HCT116 (cell line): ENCODE measurements at regions not wholly inside any gene's neighbourhood (a gene's known extent, or its start where the extent isn't known, plus 50 kb on each side); places are given as distances from the start of the nearest gene placed in this dataset.

Experiments used
- ATAC-seq: fragments of 200-7000 bp; cut with Tn5 transposase; 2 replicates; pipeline ENCODE4 v1.9.1; 2020; ENCODE audit warnings: mild to moderate bottlenecking, moderate library complexity
- BruUV-seq: library from RNA; stranded (reverse); fragments of 400-500 nt; replicated peaks from 2 replicates; lab custom pipeline; 2021; lab: Mats Ljungman, UMichigan
- CTCF ChIA-PET: fragments of 300-600 bp; sonication (Branson Sonifier 250); formaldehyde crosslinking; loops from one replicate; lab custom pipeline; 2021; ENCODE audit warnings: antibody characterized with exemption; lab: Charles Lee
- POLR2A ChIA-PET: fragments of 300-600, 350-600 bp; sonication (Branson Sonifier 250); formaldehyde crosslinking; loops from one replicate; lab custom pipeline; 2021; ENCODE audit warnings: antibody characterized with exemption; lab: Charles Lee
- RAD21 ChIA-PET, 2 experiments: fragments of 300-600 bp; sonication (Branson Sonifier 250); formaldehyde crosslinking; loops; one replicate each; lab custom pipeline; 2023; ENCODE audit warnings: low total read pairs in 2 of 2; ENCODE audit not compliant: uncharacterized antibody in 2 of 2, unreplicated experiment in 2 of 2, low non-redundant PET in 1 of 2; lab: Charles Lee
- DNase-seq: peaks from one replicate; pipeline ENCODE4 v3.0.0-alpha.2; 2010; ENCODE audit warnings: low read depth, low spot score
- H2AFZ ChIP-seq: fragments of 200-600 bp; shearing (Covaris generic), sonication (generic); 2 replicates; pipeline ENCODE4 v1.6.1; 2017; ENCODE audit warnings: low read depth, mixed run types, mixed read lengths, antibody characterized with exemption, low read length; ENCODE audit not compliant: poor library complexity, severe bottlenecking
- H3K27ac ChIP-seq: 2 replicates; pipeline ENCODE4 v1.5.1; 2012; ENCODE audit warnings: low read depth, low read length
- H3K27me3 ChIP-seq: fragments of 200-600 bp; sonication (generic); 2 replicates; pipeline ENCODE4 v1.6.1; 2016; ENCODE audit warnings: mixed run types, low read length, mixed read lengths; ENCODE audit not compliant: insufficient read depth
- H3K36me3 ChIP-seq, 2 experiments: fragments of 200-500 bp in 1 of 2; fragments of 200-600 bp in 1 of 2; sonication (Bioruptor generic) in 1 of 2; sonication (generic) in 1 of 2; 2 replicates each; pipeline versions ENCODE4 v1.5.1 to v1.6.1; 2014 to 2016; ENCODE audit warnings: low read length in 2 of 2, inconsistent platforms in 1 of 2, mixed read lengths in 1 of 2, mixed run types in 1 of 2; ENCODE audit not compliant: insufficient read depth in 2 of 2, control insufficient read depth in 1 of 2
- H3K4me1 ChIP-seq, 2 experiments: fragments of 200-600 bp in 1 of 2; sonication (generic) in 1 of 2; 2 replicates each; pipeline versions ENCODE4 v1.5.1 to v1.6.1; 2012 to 2017; ENCODE audit warnings: low read length in 2 of 2, inconsistent platforms in 1 of 2, mild to moderate bottlenecking in 1 of 2, mixed read lengths in 1 of 2, mixed run types in 1 of 2, moderate library complexity in 1 of 2; ENCODE audit not compliant: insufficient read depth in 2 of 2, control insufficient read depth in 1 of 2
- H3K4me2 ChIP-seq: fragments of 200-600 bp; sonication (generic); 2 replicates; pipeline ENCODE4 v1.6.1; 2017; ENCODE audit warnings: mixed run types, low read length, mixed read lengths
- H3K4me3 ChIP-seq, 2 experiments: fragments of 200-600 bp in 1 of 2; sonication (generic) in 1 of 2; replicated peaks in 1 of 2; 2 replicates each; pipeline ENCODE4 v1.5.1; 2011 to 2016; ENCODE audit warnings: low read length in 2 of 2, control low read depth in 1 of 2, low read depth in 1 of 2, mild to moderate bottlenecking in 1 of 2, mixed read lengths in 1 of 2, mixed run types in 1 of 2
- H3K79me2 ChIP-seq: fragments of 200-600 bp; sonication (generic); 2 replicates; pipeline ENCODE4 v1.6.1; 2017; ENCODE audit warnings: mild to moderate bottlenecking, mixed run types, low read length, moderate library complexity, mixed read lengths; ENCODE audit not compliant: insufficient read depth
- H3K9ac ChIP-seq: fragments of 200-600 bp; sonication (generic); 2 replicates; pipeline ENCODE4 v1.6.1; 2016; ENCODE audit warnings: low read length, mixed read lengths
- H3K9me2 ChIP-seq: fragments of 200-600 bp; sonication (generic), shearing (Covaris generic); 2 replicates; pipeline ENCODE4 v1.6.1; 2017; ENCODE audit warnings: mixed run types, mild to moderate bottlenecking, moderate library complexity; ENCODE audit not compliant: insufficient read depth
- H3K9me3 ChIP-seq, 2 experiments: fragments of 200-500 bp in 1 of 2; fragments of 200-600 bp in 1 of 2; sonication (Bioruptor generic) in 1 of 2; sonication (generic) in 1 of 2; 2 replicates each; pipeline ENCODE4 v1.6.1; 2014 to 2017; ENCODE audit warnings: low read length in 2 of 2, mixed read lengths in 2 of 2, inconsistent platforms in 1 of 2, low read depth in 1 of 2, mild to moderate bottlenecking in 1 of 2, mixed run types in 1 of 2, moderate library complexity in 1 of 2; ENCODE audit not compliant: control insufficient read depth in 1 of 2, insufficient read depth in 1 of 2
- H4K20me1 ChIP-seq: fragments of 200-600 bp; sonication (generic), shearing (Covaris generic); 2 replicates; pipeline ENCODE4 v1.6.1; 2017; ENCODE audit warnings: mixed run types, mild to moderate bottlenecking, moderate library complexity; ENCODE audit not compliant: insufficient read depth
- CBX3 ChIP-seq: IDR thresholded peaks from 2 replicates; pipeline ENCODE4 v1.6.1; 2012; ENCODE audit warnings: low read depth
- CEBPB ChIP-seq: IDR thresholded peaks from 2 replicates; pipeline ENCODE4 v1.6.1; 2012; ENCODE audit warnings: low read depth
- CTCF ChIP-seq, 3 experiments: fragments of 200-600 bp in 1 of 3; sonication (generic) in 1 of 3; IDR thresholded peaks in 2 of 3; conservative IDR thresholded peaks in 1 of 3; 2 replicates each; pipeline ENCODE4 v1.5.1; 2012 to 2017; ENCODE audit warnings: low read depth in 2 of 3, low read length in 2 of 3, antibody characterized with exemption in 1 of 3, borderline replicate concordance in 1 of 3, control low read depth in 1 of 3, mild to moderate bottlenecking in 1 of 3, mixed read lengths in 1 of 3, mixed run types in 1 of 3, moderate library complexity in 1 of 3; ENCODE audit not compliant: insufficient read depth in 1 of 3
- ELF1 ChIP-seq: IDR thresholded peaks from 2 replicates; pipeline ENCODE4 v1.6.1; 2012; ENCODE audit warnings: low read depth, borderline replicate concordance
- EZH2 ChIP-seq: fragments of 200-600 bp; sonication (generic); IDR thresholded peaks from 2 replicates; pipeline ENCODE4 v1.6.1; 2017; ENCODE audit warnings: antibody characterized with exemption, mixed run types
- EZH2phosphoT487 ChIP-seq: fragments of 200-600 bp; IDR thresholded peaks from 2 replicates; pipeline ENCODE4 v1.6.1; 2018; ENCODE audit warnings: antibody characterized with exemption, borderline replicate concordance
- JUND ChIP-seq: IDR thresholded peaks from 2 replicates; pipeline ENCODE4 v1.6.1; 2012
- RAD21 ChIP-seq: IDR thresholded peaks from 2 replicates; pipeline ENCODE4 v1.6.1; 2012; ENCODE audit warnings: low read depth, mild to moderate bottlenecking
- SIN3A ChIP-seq: IDR thresholded peaks from 2 replicates; pipeline ENCODE4 v1.6.1; 2012; ENCODE audit warnings: low read depth
- SRF ChIP-seq: IDR thresholded peaks from 2 replicates; pipeline ENCODE4 v1.6.1; 2012; ENCODE audit warnings: low read depth
- TCF7L2 ChIP-seq: IDR thresholded peaks from 2 replicates; pipeline ENCODE4 v1.7.0; 2011; ENCODE audit warnings: borderline replicate concordance, inconsistent platforms; ENCODE audit not compliant: insufficient read depth, insufficient read length; ENCODE audit errors: extremely low read depth
- ZNF274 ChIP-seq: fragments of 200-500 bp; sonication (Bioruptor generic); IDR thresholded peaks from 2 replicates; pipeline ENCODE4 v1.6.1; 2014; ENCODE audit warnings: mild to moderate bottlenecking, low read depth, low read length, inconsistent platforms
- intact Hi-C: fragments of 100-400 bp; cut with micrococcal nuclease; formaldehyde crosslinking; loops from 2 replicates; pipeline ENCODE4 v1.10.0; 2022
- TF ChIP-seq, protein P1 (sequence below): IDR thresholded peaks from 2 replicates; pipeline ENCODE4 v1.6.1; 2012
- TF ChIP-seq, protein P2 (sequence below): IDR thresholded peaks from 2 replicates; pipeline ENCODE4 v1.6.1; 2011; ENCODE audit warnings: mild to moderate bottlenecking, low read length, moderate library complexity; ENCODE audit not compliant: insufficient replicate concordance; ENCODE audit errors: extremely low read depth

- Histone ChIP-seq H3K36me3 (no peaks in the 10 kb centered on the region), H3K9me3 (no peaks in the 10 kb centered on the region), H3K9me2 (no peaks in the 10 kb centered on the region), H3K9ac (no peak overlapping the region), H3K4me3 (no peak overlapping the region), H3K4me2 (no peak overlapping the region), H3K4me1 (no peaks in the 10 kb centered on the region), H3K79me2 (no peaks in the 10 kb centered on the region), H2AFZ (no peak overlapping the region), H3K27me3 (no peaks in the 10 kb centered on the region), H3K27ac (no peak overlapping the region), H4K20me1 (no peaks in the 10 kb centered on the region)
- ChIA-PET CTCF (no interaction called here), RAD21 (no interaction called here), POLR2A (no interaction called here)
- intact Hi-C loops, result no loop called here
- ATAC-seq (no peak), DNase-seq (no peak)
- TF ChIP-seq CEBPB, result no peak
- TF ChIP-seq ZNF274, result no peak
- no peak for TF ChIP-seq RAD21
- TF ChIP-seq TCF7L2, result no peak
- TF ChIP-seq, protein P1, sequence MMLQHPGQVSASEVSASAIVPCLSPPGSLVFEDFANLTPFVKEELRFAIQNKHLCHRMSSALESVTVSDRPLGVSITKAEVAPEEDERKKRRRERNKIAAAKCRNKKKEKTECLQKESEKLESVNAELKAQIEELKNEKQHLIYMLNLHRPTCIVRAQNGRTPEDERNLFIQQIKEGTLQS, result no peak
- no peak for TF ChIP-seq EZH2
- TF ChIP-seq EZH2phosphoT487, result no peak
- no peak for TF ChIP-seq CBX3
- TF ChIP-seq CTCF (IDR thresholded peaks at IDR 0.05 in 2 of 3, conservative IDR thresholded peaks at IDR 0.05 in 1 of 3; ENCODE audit: borderline replicate concordance in 1 of 3, insufficient read depth in 1 of 3, low read depth in 2 of 3, low read length in 2 of 3), result no peak
- no peak for TF ChIP-seq SIN3A
- TF ChIP-seq ELF1, result no peak
- no peak for TF ChIP-seq SRF
- TF ChIP-seq, protein P2, sequence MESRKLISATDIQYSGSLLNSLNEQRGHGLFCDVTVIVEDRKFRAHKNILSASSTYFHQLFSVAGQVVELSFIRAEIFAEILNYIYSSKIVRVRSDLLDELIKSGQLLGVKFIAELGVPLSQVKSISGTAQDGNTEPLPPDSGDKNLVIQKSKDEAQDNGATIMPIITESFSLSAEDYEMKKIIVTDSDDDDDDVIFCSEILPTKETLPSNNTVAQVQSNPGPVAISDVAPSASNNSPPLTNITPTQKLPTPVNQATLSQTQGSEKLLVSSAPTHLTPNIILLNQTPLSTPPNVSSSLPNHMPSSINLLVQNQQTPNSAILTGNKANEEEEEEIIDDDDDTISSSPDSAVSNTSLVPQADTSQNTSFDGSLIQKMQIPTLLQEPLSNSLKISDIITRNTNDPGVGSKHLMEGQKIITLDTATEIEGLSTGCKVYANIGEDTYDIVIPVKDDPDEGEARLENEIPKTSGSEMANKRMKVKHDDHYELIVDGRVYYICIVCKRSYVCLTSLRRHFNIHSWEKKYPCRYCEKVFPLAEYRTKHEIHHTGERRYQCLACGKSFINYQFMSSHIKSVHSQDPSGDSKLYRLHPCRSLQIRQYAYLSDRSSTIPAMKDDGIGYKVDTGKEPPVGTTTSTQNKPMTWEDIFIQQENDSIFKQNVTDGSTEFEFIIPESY, result no peak
- TF ChIP-seq JUND, result no peak
- no TSS peak for BruUV-seq
Observed at GRCh38 chr1:185478877-185479276, 161.8 kb upstream of the IVNS1ABP start.
